Activated T-cell treated with anti-CD3 and anti-CD28 coated beads for 1 hour (primary cell): ENCODE measurements at regions not wholly inside any gene's neighbourhood (a gene's known extent, or its start where the extent isn't known, plus 50 kb on each side); places are given as distances from the start of the nearest gene placed in this dataset.

Experiments
- DNase-seq: peaks from one replicate; pipeline ENCODE4 v3.0.0-alpha.2; 2020; ENCODE audit warnings: low read depth

DNA sequence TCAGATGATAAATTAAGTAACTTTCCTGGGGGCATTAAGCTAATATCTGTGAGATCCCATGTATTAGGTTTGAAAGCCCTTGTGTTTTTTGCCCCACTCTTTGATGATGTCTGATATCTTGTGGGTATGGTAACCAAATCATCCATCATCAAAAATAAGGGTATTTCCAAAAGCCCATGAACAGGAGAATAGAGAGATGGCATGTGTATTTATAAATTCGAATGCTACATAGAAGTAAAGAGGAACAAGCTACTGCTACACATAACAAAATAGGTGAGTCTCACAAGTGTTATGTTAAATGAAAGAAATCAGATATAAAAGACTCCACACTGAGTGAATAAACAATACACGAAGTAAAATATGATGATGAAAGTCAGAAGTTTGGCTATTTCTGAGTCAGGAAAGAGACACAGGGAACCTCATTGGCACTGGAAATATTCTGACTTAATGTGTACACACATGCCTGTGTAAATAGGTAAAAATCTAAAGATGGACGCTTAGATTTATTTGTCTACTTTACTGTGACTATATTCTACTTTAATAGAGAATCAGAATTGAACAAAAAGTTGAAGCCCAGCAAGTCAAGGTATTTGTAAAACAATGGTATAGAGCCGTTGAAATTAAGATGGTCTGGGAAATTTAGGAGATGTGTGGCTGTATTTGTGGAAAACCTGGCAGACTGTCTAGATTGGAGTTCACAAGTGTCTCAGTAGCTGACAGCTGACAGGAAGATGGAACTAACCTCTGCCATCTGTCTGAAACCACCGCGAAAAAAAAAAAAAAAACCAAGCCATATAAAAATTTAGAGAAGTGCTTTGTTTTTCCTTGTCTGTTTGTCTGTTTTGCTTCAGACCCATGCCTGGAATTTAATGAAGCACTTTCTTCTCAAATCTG, 111.0 kb upstream of the TGFBR2 start:
- DNase-seq, result no peak

DNA sequence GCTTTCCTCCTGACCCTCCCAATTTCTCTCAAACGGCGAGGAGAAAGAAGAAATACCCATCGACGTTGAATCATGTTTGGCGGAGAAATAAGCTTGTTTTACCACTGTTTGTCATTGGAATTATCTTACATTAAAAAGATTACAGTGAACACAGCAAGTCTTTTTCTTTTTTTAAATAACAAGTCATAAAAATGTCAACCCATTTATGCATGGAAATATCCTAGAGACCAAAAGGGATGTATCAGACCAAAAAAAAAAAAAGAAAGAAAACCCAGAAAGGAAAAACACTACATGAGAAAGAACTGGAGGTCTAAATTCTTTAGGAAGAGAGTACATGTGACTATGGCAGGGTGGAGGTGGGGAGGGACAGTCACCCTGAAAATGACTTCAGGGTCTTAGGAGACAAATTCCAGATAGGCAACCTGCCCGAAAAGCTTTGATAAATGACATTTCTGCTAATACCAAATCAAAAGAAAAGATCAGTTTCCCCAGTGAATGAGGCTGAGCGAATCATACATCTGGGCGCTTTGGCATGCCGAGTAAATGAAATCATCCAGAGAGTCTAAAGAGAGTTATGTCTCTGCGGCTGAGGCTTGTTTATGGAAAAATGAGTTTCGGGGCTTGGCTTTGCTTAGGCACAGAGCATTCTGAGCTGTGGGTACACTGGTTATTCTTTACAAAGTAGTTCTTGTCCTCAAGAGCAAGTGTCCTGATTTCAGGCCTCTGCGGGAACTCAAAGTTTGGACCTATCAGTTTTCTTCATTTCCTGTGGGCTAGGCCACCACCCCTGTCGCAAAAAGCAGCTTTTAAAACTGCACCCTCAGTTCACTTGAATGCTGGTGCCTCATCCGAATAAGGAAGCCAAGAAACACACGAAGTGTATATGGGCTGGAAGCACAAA, 110.1 kb upstream of the TGFBR2 start:
- no peak for DNase-seq

DNA sequence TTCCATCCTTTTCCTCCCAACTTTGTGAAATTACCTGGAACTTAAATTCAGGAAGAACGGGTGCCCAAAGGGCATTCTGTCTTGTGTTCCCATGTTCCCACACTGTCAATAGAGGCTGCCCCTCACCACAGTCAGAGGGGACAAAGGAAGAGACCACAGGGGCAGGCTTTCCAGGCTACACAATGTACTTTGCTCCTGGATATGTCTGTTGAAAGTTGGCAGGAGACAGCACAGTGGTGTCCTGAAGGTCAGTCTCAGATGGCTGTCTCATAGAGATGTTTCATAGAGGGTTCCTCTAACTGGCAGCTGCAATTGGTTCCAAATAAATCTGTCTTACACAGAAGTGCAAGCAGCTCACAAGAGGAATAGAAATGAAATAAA, 107.8 kb upstream of the TGFBR2 start:
- DNase-seq, result no peak

DNA sequence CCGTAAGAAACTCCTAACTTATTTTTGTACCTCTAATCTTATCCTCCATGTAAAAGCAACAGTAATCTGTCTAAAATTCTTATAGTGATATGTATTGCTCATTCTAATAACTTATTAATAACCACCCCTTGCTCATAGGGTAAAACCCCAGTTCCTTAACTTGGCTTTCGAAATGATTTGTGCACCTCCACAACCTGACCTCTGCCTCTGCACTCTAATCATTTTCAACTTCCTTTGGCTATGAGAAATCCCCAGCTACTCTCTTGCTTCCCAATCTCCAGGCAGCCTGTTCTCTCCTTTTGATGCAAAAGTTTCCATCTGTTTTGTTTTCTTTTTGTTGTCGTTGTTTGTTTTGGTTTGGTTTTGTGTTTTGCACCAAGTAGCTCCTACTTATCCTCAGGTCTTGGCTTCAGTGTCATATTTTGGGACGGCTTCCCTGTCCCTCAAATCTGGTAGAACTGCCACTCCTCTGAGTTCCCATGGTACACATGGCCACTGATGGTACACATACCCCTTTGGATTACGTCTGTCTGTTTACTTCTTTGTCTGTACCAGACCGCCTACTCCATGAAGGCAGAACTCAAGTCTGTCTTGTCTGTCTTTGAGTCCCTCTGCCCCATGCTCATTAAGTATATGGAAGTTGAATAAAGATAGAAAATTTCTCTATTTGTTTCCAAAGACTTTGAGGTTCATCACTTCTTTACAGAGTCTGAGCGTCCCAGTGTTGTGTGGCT, 105.6 kb upstream of the TGFBR2 start:
- DNase-seq, result no peak

DNA sequence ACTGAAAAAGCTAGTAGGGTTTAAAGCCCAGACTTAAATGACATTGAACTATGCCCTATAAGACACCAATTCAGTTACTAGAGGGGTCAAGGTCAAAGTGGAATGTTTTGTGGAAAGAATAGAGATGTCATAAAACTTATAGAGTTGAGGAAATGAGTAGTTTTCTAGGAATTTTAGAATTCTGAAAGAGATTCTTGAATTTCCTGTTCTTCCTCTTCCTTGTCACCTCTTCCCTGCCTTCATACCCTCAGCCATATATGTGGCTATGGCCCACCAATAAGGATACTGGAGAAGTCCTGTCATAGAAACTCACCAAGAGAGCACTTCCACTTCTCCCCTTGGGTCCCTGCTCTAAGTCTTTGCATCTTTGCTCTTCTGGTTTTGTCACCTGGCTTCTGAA, 104.9 kb upstream of the TGFBR2 start:
- no peak for DNase-seq

DNA sequence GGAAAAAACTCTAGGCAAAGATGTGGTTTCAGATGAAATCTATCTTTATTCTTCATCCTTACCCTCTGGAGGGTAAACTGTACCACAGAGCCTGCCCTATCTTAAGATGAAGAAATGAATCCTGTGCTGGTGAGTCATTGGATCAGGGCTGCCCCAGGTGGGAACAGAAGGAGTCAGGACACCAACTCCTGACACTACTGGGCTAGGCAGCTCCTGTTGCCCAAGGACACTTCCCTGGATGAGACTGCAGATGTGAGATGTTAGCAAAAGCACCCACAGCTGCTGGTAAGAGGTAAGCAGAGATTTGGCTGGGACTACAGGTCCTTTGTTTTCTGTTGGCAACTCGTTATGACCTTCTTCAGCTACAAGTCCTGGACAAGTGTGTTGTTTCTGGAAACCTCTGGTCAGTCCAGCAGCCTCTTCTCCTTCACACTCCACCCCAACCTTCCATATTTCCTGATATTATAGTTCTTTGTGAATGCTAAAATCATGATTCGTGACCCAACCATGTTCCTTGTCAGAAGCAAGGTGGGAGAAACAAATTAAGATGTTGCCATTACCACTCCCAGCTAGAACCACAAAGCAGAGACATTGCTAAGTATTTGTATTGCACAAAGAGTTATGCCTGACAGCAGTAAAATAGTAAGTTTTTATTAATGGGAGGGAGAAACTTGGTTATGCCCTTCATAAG, 104.2 kb upstream of the TGFBR2 start:
- no peak for DNase-seq

DNA sequence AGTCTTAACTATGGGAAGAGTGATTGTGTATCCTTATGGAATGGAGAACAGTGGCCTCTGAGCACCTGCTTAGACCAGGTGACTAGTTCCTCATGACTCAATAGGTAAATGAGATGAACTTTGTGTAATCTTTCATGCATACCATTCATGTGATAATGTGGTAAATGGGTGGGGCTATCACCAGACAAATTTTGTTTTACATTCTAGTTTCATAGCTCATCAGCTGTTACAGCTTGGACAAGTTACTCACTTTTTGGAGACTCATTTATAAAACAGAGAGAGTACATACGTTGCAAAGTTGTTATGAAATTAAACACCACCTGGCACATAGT, 103.7 kb upstream of the TGFBR2 start:
- DNase-seq, result no peak

DNA sequence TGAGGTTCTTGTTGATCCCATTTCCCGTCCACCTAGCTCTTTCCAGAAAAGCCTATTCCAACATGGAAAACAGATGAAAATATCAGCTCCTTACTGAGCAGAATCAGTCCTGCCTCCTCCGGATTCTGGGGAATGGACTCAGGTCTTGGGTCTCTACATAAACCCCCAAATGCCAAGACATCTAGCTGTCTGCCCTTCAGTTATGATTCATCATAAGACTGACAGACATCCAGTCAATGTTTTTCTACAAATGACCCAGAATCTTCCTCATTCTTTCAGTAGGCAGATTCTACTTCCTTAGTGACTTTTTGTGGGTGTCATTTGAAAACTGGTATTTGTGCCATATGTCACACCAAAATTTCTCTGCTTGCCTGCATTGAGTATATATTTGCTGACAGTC, 103.0 kb upstream of the TGFBR2 start:
- DNase-seq, result no peak

DNA sequence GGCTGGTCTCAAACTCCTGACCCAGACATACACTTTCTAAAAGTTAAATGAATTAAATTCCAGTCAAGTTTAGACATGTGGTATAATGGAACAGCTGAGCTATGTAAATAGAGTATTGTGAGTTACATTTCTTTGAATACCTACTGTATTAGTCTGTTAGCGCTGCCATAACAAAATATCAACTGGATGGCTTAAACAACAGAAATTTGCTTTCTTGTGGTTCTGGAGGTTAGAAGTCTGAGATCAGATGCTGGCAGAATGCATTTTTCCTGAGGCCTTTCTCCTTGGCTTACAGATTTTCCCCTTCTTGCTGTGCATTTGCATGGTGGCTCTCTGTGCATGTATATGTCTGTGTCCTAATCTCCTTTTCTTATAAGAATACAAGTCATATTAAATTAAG, 101.5 kb upstream of the TGFBR2 start:
- no peak for DNase-seq

DNA sequence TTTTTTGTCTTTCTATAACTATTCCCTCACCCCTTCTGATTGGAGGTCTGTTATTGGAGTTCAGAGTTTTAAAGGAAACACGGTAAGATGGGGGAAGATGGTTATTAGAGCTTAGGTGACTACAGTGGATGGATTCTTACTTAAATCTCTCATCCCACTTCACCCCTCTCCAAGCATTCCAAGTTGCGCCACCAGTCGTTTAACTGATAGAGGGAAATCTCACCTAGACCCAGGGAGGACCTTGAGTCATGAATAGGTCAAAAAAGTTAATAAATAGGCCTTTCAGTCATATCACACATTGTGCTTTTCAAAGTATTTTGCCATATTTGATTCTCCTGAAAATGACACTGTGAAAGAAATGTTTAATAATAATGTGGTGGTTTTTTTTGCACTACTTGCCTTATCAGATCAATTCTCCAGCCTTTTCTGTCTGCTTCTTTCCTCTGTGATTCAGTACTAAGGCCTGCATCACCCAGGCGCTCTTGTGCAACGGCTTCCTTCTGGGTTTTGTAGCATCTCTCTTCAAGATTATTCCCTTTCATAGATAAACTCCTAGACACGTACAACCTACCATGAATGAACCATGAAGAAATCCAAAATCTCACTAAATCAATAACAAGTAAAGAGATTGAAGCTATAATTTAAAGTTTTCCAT, 100.4 kb upstream of the TGFBR2 start:
- no peak for DNase-seq

DNA sequence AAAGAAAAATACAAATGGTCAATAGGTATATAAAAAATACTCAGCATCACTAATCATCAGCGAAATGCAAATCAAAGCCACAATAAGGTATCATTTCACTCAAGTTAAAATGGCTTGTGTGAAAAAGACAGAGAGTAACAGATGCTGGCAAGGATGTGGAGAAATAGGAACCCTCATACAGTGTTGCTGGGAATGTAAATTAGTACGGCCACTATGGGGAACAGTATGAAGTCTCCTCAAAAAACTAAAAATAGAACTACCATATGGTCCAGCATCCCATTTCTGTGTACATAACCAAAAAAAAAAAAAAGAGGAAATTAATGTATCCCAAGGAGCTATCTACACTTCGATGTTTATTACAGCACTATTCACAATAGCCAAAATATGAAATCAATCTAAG, 98.1 kb upstream of the TGFBR2 start:
- no peak for DNase-seq

DNA sequence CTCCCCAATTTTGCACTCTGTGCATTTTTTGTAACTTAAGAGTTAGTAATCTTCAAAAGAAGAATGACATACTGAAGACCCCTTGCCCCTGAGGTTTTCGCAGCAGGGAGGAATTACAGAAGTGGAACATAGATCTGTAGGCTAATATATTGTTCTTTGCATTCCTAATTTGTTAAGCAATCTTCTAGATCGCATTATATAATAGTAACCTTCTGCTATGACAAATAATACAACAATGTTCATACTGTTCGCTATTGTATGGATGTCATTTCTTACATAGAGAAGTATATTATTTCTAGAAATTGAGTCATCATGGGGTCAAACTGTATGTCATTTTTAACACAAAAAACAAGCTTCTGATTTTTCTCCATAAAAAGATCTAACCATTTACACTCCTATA, 95.8 kb upstream of the TGFBR2 start:
- DNase-seq, result no peak

DNA sequence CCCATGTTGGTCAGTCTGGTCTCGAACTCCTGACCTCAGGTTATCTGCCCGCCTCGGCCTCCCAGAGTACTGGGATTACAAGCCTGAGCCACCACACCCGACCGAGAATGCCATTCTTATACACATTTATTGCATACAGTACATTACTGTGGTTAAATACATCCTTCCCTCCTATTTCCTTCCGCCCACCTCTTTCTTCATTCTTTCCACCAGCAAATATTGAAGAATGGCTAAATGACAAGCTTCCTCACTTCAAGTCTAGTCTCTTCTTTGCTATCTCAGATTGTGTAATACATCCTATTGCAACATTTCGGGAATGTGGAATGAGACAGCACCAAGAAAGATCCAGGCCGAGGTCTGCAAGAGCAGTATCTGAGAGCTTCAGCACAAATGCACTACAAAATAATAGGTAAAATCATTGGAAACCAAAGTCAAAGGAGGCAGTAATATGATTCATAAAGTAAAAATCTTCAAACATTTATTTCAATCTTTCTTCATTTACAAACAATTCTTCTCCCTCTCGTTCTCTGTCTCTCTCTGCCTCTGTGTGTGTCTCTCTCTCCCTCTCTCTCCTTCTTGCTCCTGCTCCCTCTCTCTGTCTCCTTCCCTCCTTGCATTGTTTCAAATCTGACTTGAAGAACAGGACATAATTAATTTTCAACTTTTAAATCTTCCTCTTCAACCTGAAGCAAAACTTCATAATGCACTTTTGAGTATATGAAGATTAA, 94.7 kb upstream of the TGFBR2 start:
- no peak for DNase-seq

DNA sequence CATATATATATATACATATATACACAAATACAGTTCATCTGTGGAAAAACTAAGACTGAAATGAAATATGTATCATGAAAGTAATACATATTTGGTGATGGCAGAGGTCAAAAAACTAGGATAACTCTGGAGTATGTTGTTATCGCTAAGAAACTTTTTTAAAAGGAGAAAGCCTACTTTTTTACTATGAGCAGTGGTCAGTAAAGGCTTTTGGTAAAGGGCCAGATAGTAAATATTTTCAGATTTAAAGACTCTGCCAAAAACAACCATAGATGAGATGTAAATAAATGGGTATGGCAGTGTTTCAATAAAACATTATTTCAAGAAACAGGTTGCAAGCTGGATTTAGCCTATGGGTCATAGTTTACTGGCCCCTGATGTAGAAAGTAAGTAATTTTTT, 93.8 kb upstream of the TGFBR2 start:
- DNase-seq, result no peak

DNA sequence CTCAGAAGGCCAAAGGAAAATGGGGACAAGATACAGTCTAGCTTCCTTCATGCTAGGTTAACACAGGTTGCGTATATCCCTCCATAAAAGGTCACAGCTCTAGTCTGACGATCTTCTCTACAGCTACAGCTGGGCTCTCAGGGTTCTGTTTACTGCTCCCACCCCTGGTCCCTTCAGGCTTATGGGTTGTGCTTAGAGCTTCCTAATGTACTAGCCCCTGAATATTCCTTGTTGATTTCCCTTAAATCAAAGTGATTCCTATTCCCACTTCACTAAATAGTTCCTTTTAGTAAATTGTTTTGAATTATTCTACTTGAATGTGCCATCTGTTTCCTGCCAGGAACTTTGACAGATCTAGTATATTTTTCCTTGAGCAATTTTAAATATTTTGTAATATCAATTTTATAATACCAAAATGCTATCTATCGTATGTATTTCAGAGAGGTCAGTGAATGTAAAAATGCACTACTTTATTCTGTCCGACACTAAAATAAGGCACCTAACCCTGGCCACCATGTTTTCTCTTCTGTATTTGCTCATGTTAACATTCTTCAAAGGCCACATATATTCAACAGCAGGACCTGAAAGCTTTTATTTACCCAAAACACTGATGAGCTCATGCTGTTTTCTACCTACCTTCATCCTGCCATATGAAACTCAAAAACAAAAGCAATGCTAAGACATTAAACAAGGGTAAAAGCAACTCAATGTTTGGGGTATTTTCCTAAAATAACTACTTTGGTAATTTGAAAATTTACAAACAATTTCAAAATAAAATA, 92.8 kb upstream of the TGFBR2 start:
- DNase-seq, result no peak

DNA sequence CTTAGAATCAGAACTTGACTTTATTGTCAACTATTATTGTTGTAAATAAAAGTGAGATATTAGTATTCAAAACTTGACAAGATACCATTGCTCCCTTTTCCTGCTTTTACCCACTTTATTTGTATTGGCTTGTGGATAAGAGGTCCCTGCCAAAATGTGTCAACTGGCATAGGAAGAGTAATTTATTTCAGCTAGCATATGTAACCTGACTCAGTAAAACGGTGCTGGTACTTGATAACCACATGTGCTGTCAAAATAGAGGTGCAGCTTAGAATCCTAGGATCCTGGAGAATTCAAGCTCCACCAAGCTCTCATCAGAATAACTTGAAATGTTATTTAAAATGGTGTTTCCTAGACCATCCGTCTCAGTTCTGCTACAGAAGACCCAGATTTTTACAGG, 90.2 kb upstream of the TGFBR2 start:
- no peak for DNase-seq

DNA sequence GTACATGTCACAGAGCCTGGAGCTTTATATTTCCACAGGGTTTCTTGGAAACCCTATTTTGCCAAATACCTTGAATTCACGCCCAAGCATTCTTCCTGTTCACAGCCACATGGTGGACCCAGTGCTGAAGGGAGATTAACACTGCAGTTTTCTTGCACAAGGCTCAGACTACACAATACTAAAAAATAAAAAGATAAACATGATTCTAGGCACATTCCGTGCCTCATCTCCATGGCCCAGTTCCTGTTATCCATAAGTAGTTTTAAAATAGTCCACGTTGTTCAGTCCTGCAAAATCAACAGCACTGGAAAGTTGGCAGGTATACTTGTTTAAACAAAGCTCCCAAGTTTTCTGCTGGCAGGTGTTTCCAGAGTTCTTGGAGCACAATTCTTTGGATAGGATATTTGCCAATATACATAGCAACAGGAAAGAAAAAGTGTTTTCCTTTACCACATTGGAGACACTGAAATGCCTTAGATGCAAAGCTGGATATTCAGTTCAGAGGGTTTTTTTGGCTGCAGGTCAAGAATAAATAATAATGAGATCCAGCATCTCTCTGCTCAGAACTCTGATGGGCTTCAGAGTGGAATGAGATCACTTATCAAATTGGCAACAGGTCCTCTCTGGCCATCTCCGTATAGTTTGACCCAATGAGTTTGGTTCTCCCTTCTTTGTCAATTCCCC, 88.1 kb upstream of the TGFBR2 start:
- DNase-seq, result no peak

DNA sequence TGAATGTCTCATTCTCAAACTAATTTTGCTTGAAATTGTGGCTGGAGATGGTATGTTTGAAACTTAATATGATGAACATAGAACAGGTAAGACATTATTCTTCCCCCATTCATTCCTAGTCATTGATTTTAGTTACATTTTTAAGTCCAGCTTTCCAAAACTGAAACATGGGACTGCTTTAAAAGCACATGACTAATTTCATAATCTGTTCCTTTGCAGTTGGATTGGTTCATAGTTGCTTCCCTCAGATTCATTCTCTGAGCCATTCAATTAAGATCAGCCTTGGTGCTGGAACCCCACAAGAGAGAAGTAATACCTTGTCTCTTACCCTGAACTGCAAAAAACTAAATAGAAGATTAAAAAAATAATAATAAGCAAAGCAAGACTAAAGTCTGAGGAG, 87.5 kb upstream of the TGFBR2 start:
- no peak for DNase-seq

DNA sequence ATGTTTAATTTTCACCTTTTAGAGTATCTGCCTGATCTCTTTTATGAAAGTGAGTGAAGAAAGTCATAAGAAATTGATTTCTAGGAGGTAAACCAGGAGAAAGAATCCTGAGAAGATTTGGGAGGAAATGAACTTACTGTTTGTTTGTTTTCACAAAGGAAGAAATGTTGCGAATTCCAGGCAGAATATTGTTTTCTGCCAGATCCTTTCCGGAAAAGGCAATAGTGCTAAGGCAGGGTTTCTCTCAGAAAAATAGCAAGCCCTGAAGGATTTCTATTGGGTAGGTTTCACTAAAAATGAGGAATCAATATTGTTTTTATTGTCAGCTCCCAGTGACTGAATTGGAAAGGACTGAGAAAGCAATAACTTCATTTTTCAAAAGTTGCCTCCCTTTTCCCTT, 85.7 kb upstream of the TGFBR2 start:
- no peak for DNase-seq
